ENCODE measurements at regions not wholly inside any gene's neighbourhood (a gene's known extent, or its start where the extent isn't known, plus 50 kb on each side); places are given as distances from the start of the nearest gene placed in this dataset.
"Not testable (repeated sequence)": the region's sequence is repeated elsewhere in the genome, so short reads cannot be mapped to it uniquely, and the experiment has no call there.

- H3K27ac ChIP-seq (ENCODE audit: insufficient read depth, low read depth, low read length, poor library complexity, severe bottlenecking); H3K27me3 ChIP-seq (ENCODE audit: control insufficient read depth, insufficient read depth, low read length, poor library complexity, severe bottlenecking); H3K9me3 ChIP-seq (ENCODE audit: control insufficient read depth, low read length); H3K4me3 ChIP-seq (ENCODE audit: insufficient read depth, low read depth, low read length); H3K4me1 ChIP-seq (ENCODE audit: control insufficient read depth, insufficient read depth, low read length); H3K36me3 ChIP-seq (ENCODE audit: control insufficient read depth, insufficient read depth, low read length): not testable (repeated sequence)
- 95 to 96% methylated on average over 6 of the region's 6 CpGs for WGBS, 2 experiments
Observed at GRCh38 chr1:245102149-245102548, 52.6 kb upstream of the KIF26B start.

- no peaks in the 10 kb centered on the region for H3K27me3 ChIP-seq (ENCODE audit: control insufficient read depth, insufficient read depth, low read length, poor library complexity, severe bottlenecking)
- no peaks in the 10 kb centered on the region for H3K4me1 ChIP-seq (ENCODE audit: control insufficient read depth, insufficient read depth, low read length)
- no peaks in the 10 kb centered on the region for H3K36me3 ChIP-seq (ENCODE audit: control insufficient read depth, insufficient read depth, low read length)
- 81% methylated on average over 7 to 8 of the region's 8 CpGs for WGBS, 2 experiments
- no peak overlapping the region for H3K4me3 ChIP-seq (ENCODE audit: insufficient read depth, low read depth, low read length)
- H3K27ac ChIP-seq (ENCODE audit: insufficient read depth, low read depth, low read length, poor library complexity, severe bottlenecking) = no peak overlapping the region
- no peaks in the 10 kb centered on the region for H3K9me3 ChIP-seq (ENCODE audit: control insufficient read depth, low read length)
Observed at GRCh38 chr1:245099401-245099800, 55.4 kb upstream of the KIF26B start.

GRCh38 chr1:245098924-245099323 is 55.9 kb upstream of the KIF26B start:
- Histone ChIP-seq H3K27ac (ENCODE audit: insufficient read depth, low read depth, low read length, poor library complexity, severe bottlenecking) (no peak overlapping the region), H3K36me3 (ENCODE audit: control insufficient read depth, insufficient read depth, low read length) (no peaks in the 10 kb centered on the region), H3K4me3 (ENCODE audit: insufficient read depth, low read depth, low read length) (no peak overlapping the region), H3K9me3 (ENCODE audit: control insufficient read depth, low read length) (no peaks in the 10 kb centered on the region), H3K4me1 (ENCODE audit: control insufficient read depth, insufficient read depth, low read length) (no peaks in the 10 kb centered on the region), H3K27me3 (ENCODE audit: control insufficient read depth, insufficient read depth, low read length, poor library complexity, severe bottlenecking) (no peaks in the 10 kb centered on the region)
- WGBS, 2 experiments = 98% methylated on average over 6 of the region's 6 CpGs

- 93 to 94% methylated on average over 5 of the region's 5 CpGs for WGBS, 2 experiments
- H3K4me1 ChIP-seq (ENCODE audit: control insufficient read depth, insufficient read depth, low read length) = no peaks in the 10 kb centered on the region
Observed at GRCh38 chr1:245096311-245097066, 58.3 kb upstream of the KIF26B start.

DNA sequence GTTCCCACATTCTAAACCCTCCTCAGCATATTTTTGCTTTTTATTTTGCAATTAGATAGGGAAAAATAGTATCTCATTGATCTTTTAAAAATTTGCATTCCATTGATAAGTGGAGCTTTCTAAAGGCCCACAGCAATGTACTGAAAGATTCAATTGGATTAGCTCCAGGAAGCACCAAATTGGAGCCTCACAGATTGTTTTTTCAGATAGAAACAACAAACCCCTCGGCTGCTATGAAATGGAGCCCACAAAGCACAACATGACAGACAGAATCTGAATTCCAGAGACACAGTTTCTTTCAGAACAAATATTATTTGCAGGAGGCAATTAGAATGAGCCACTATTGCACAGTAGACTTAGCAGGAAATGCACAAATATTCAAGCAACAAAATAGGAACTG is 58.9 kb upstream of the KIF26B start:
- H3K4me1 ChIP-seq (ENCODE audit: control insufficient read depth, insufficient read depth, low read length) = no peaks in the 10 kb centered on the region
- 70 to 86% methylated on average over 1 of the region's 1 CpG for WGBS, 2 experiments
- no peaks in the 10 kb centered on the region for H3K9me3 ChIP-seq (ENCODE audit: control insufficient read depth, low read length)
- H3K4me3 ChIP-seq (ENCODE audit: insufficient read depth, low read depth, low read length) = no peak overlapping the region
- H3K27me3 ChIP-seq (ENCODE audit: control insufficient read depth, insufficient read depth, low read length, poor library complexity, severe bottlenecking) = no peaks in the 10 kb centered on the region
- no peak overlapping the region for H3K27ac ChIP-seq (ENCODE audit: insufficient read depth, low read depth, low read length, poor library complexity, severe bottlenecking)
- no peaks in the 10 kb centered on the region for H3K36me3 ChIP-seq (ENCODE audit: control insufficient read depth, insufficient read depth, low read length)

More at GRCh38 chr1:245096311-245097066, 58.3 kb upstream of the KIF26B start:
- Histone ChIP-seq H3K36me3 (ENCODE audit: control insufficient read depth, insufficient read depth, low read length) (no peaks in the 10 kb centered on the region), H3K27ac (ENCODE audit: insufficient read depth, low read depth, low read length, poor library complexity, severe bottlenecking) (no peak overlapping the region), H3K27me3 (ENCODE audit: control insufficient read depth, insufficient read depth, low read length, poor library complexity, severe bottlenecking) (no peaks in the 10 kb centered on the region), H3K4me3 (ENCODE audit: insufficient read depth, low read depth, low read length) (no peak overlapping the region), H3K9me3 (ENCODE audit: control insufficient read depth, low read length) (no peaks in the 10 kb centered on the region)

DNA sequence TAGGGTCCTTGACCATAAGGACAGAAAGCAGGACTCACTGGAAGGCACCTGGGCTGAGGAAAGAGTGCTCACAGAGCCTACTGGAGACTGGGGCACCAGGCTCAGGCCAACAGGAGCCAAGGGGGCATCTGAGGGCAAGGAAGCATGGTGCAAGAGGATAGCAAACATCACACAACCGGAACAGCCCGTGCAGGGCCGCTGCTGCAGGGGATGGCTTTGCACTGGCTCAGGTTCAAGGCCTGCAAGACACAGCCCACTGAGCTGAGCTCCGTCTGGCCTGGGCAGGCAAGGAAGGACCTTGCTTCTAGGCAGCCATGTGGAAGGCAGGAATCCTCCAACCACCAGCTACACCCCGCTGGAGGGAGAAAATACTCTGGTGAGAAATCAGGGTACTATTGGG is 59.8 kb upstream of the KIF26B start:
- H3K27ac ChIP-seq (ENCODE audit: insufficient read depth, low read depth, low read length, poor library complexity, severe bottlenecking) = no peak overlapping the region
- 94 to 98% methylated on average over 4 of the region's 5 CpGs for WGBS, 2 experiments
- H3K4me1 ChIP-seq (ENCODE audit: control insufficient read depth, insufficient read depth, low read length) = no peaks in the 10 kb centered on the region
- H3K27me3 ChIP-seq (ENCODE audit: control insufficient read depth, insufficient read depth, low read length, poor library complexity, severe bottlenecking) = no peaks in the 10 kb centered on the region
- H3K9me3 ChIP-seq (ENCODE audit: control insufficient read depth, low read length) = no peaks in the 10 kb centered on the region
- no peaks in the 10 kb centered on the region for H3K36me3 ChIP-seq (ENCODE audit: control insufficient read depth, insufficient read depth, low read length)
- H3K4me3 ChIP-seq (ENCODE audit: insufficient read depth, low read depth, low read length) = no peak overlapping the region

GRCh38 chr1:245094092-245094491 is 60.7 kb upstream of the KIF26B start:
- H3K4me1 ChIP-seq (ENCODE audit: control insufficient read depth, insufficient read depth, low read length) = no peaks in the 10 kb centered on the region
- no peak overlapping the region for H3K4me3 ChIP-seq (ENCODE audit: insufficient read depth, low read depth, low read length)
- no peaks in the 10 kb centered on the region for H3K27me3 ChIP-seq (ENCODE audit: control insufficient read depth, insufficient read depth, low read length, poor library complexity, severe bottlenecking)
- H3K9me3 ChIP-seq (ENCODE audit: control insufficient read depth, low read length) = no peaks in the 10 kb centered on the region
- no peaks in the 10 kb centered on the region for H3K36me3 ChIP-seq (ENCODE audit: control insufficient read depth, insufficient read depth, low read length)
- no peak overlapping the region for H3K27ac ChIP-seq (ENCODE audit: insufficient read depth, low read depth, low read length, poor library complexity, severe bottlenecking)
- 93 to 96% methylated on average over 10 of the region's 10 CpGs for WGBS, 2 experiments

DNA sequence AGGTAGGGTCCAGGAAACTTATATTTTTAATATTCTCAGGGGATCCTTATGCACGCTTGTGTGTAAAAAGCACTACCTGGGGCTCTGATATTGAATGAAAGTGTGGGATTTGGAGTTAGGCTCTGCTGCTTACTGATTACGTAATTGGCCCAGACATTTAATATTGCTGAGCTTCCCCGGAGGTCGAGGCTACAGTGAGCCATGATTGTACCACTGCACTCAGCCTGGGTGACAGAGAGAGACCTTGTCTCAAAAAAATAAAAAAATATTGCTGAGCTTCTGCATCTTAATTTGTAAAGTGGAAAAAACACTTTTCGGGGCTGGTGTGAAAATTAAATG is 62.2 kb upstream of the KIF26B start:
- 94 to 95% methylated on average over 5 of the region's 5 CpGs for WGBS, 2 experiments
- Histone ChIP-seq H3K27ac (ENCODE audit: insufficient read depth, low read depth, low read length, poor library complexity, severe bottlenecking) (no peak overlapping the region), H3K4me3 (ENCODE audit: insufficient read depth, low read depth, low read length) (no peak overlapping the region)

GRCh38 chr1:245091818-245092637 is 62.8 kb upstream of the KIF26B start:
- Histone ChIP-seq H3K36me3 (ENCODE audit: control insufficient read depth, insufficient read depth, low read length) (no peaks in the 10 kb centered on the region), H3K27me3 (ENCODE audit: control insufficient read depth, insufficient read depth, low read length, poor library complexity, severe bottlenecking) (no peaks in the 10 kb centered on the region), H3K4me1 (ENCODE audit: control insufficient read depth, insufficient read depth, low read length) (no peaks in the 10 kb centered on the region), H3K27ac (ENCODE audit: insufficient read depth, low read depth, low read length, poor library complexity, severe bottlenecking) (no peak overlapping the region), H3K9me3 (ENCODE audit: control insufficient read depth, low read length) (no peaks in the 10 kb centered on the region), H3K4me3 (ENCODE audit: insufficient read depth, low read depth, low read length) (no peak overlapping the region)
- 92% methylated on average over 12 of the region's 12 CpGs for WGBS, 2 experiments

More for the DNA sequence above, 62.2 kb upstream of the KIF26B start:
- H3K27me3 ChIP-seq (ENCODE audit: control insufficient read depth, insufficient read depth, low read length, poor library complexity, severe bottlenecking) = no peaks in the 10 kb centered on the region
- no peaks in the 10 kb centered on the region for H3K4me1 ChIP-seq (ENCODE audit: control insufficient read depth, insufficient read depth, low read length)
- H3K9me3 ChIP-seq (ENCODE audit: control insufficient read depth, low read length) = no peaks in the 10 kb centered on the region
- no peaks in the 10 kb centered on the region for H3K36me3 ChIP-seq (ENCODE audit: control insufficient read depth, insufficient read depth, low read length)

- WGBS, 2 experiments = 92 to 96% methylated on average over 16 of the region's 16 CpGs
- Histone ChIP-seq H3K27me3 (ENCODE audit: control insufficient read depth, insufficient read depth, low read length, poor library complexity, severe bottlenecking) (no peaks in the 10 kb centered on the region), H3K36me3 (ENCODE audit: control insufficient read depth, insufficient read depth, low read length) (no peaks in the 10 kb centered on the region), H3K4me1 (ENCODE audit: control insufficient read depth, insufficient read depth, low read length) (no peaks in the 10 kb centered on the region), H3K4me3 (ENCODE audit: insufficient read depth, low read depth, low read length) (no peak overlapping the region), H3K27ac (ENCODE audit: insufficient read depth, low read depth, low read length, poor library complexity, severe bottlenecking) (no peak overlapping the region), H3K9me3 (ENCODE audit: control insufficient read depth, low read length) (no peaks in the 10 kb centered on the region)
Observed at GRCh38 chr1:245091171-245091621, 63.6 kb upstream of the KIF26B start.

Measured in ectodermal cell (in vitro differentiated cells).